K562 (cell line): ENCODE measurements at regions not wholly inside any gene's neighbourhood (a gene's known extent, or its start where the extent isn't known, plus 50 kb on each side); places are given as distances from the start of the nearest gene placed in this dataset.

Experiments
- ATF2 ChIP-seq: sonication (generic); formaldehyde crosslinking; IDR thresholded peaks from 2 replicates; pipeline ENCODE4 v1.8.1; 2022; ENCODE audit warnings: missing genetic modification reagents
- E2F8 ChIP-seq: fragments of 450-650 bp; IDR thresholded peaks from 2 replicates; pipeline ENCODE4 v1.7.1; 2018; ENCODE audit warnings: mild to moderate bottlenecking, low read depth; ENCODE audit not compliant: partially characterized antibody
- POLR2A ChIP-seq: fragments of 450-650 bp; conservative IDR thresholded peaks from 2 replicates; pipeline ENCODE4 v1.6.1; 2016
- TRIM28 ChIP-seq: fragments of 450-650 bp; IDR thresholded peaks from 2 replicates; pipeline ENCODE4 v1.6.1; 2017
- ZZZ3 ChIP-seq: fragments of 450-650 bp; IDR thresholded peaks from 2 replicates; pipeline ENCODE4 v1.6.1; 2016; ENCODE audit warnings: antibody characterized with exemption, mild to moderate bottlenecking, moderate library complexity

- no peak for TF ChIP-seq ATF2 (CRISPR knock-in tag)
- TF ChIP-seq TRIM28: no peak
- no peak for TF ChIP-seq ZZZ3
- TF ChIP-seq POLR2A: 0 out of 2 replicates have a peak, but pooled peaks have one; percentile 39
- TF ChIP-seq E2F8: no peak
Observed at GRCh38 chr20:36086767-36087166, 67.8 kb upstream of the EPB41L1 start.
